Activated naive CD8-positive, alpha-beta T cell treated with anti-CD3 and anti-CD28 coated beads, Interleukin-2, amount 50 U/mL, for 16 hours (primary cell): ENCODE measurements at regions not wholly inside any gene's neighbourhood (a gene's known extent, or its start where the extent isn't known, plus 50 kb on each side); places are given as distances from the start of the nearest gene placed in this dataset.
"Not testable (repeated sequence)": the region's sequence is repeated elsewhere in the genome, so short reads cannot be mapped to it uniquely, and the experiment has no call there.

ENCODE experiments used
- DNase-seq: peaks from one replicate; pipeline ENCODE4 v3.0.0-alpha.2; 2020; ENCODE audit warnings: low read depth, low spot score

GRCh38 chr5:174586163-174586562 lies 138.2 kb upstream of the MSX2 start:
- not testable (repeated sequence) for DNase-seq

GRCh38 chr5:174589011-174589410 lies 135.4 kb upstream of the MSX2 start:
- no peak for DNase-seq

- DNase-seq: no peak
Observed at GRCh38 chr5:174589599-174589998, 134.8 kb upstream of the MSX2 start.

- DNase-seq: no peak
Observed at GRCh38 chr5:174590820-174591219, 133.6 kb upstream of the MSX2 start.

- no peak for DNase-seq
Observed at GRCh38 chr5:174596429-174596828, 128.0 kb upstream of the MSX2 start.

GRCh38 chr5:174599992-174600391 lies 124.4 kb upstream of the MSX2 start:
- no peak for DNase-seq

GRCh38 chr5:174601946-174602345 lies 122.4 kb upstream of the MSX2 start:
- no peak for DNase-seq

GRCh38 chr5:174606153-174606552 lies 118.2 kb upstream of the MSX2 start:
- DNase-seq: no peak

GRCh38 chr5:174606646-174607045 lies 117.7 kb upstream of the MSX2 start:
- DNase-seq: no peak

- no peak for DNase-seq
Observed at GRCh38 chr5:174607205-174607604, 117.2 kb upstream of the MSX2 start.

GRCh38 chr5:174607916-174608315 lies 116.5 kb upstream of the MSX2 start:
- no peak for DNase-seq

- no peak for DNase-seq
Observed at GRCh38 chr5:174608631-174609097, 115.7 kb upstream of the MSX2 start.

- DNase-seq: no peak
Observed at GRCh38 chr5:174609116-174609515, 115.3 kb upstream of the MSX2 start.

GRCh38 chr5:174610968-174611367 lies 113.4 kb upstream of the MSX2 start:
- no peak for DNase-seq

- no peak for DNase-seq
Observed at GRCh38 chr5:174612686-174613085, 111.7 kb upstream of the MSX2 start.

- DNase-seq: no peak
Observed at GRCh38 chr5:174614500-174615135, 109.8 kb upstream of the MSX2 start.

GRCh38 chr5:174616036-174616435 lies 108.3 kb upstream of the MSX2 start:
- no peak for DNase-seq

- DNase-seq: no peak
Observed at GRCh38 chr5:174617285-174617684, 107.1 kb upstream of the MSX2 start.

GRCh38 chr5:174617910-174618309 lies 106.5 kb upstream of the MSX2 start:
- DNase-seq: no peak

GRCh38 chr5:174618589-174618988 lies 105.8 kb upstream of the MSX2 start:
- DNase-seq: no peak

- no peak for DNase-seq
Observed at GRCh38 chr5:174622067-174622466, 102.3 kb upstream of the MSX2 start.

GRCh38 chr5:174623018-174623417 lies 101.4 kb upstream of the MSX2 start:
- DNase-seq: no peak

- no peak for DNase-seq
Observed at GRCh38 chr5:174623433-174624019, 100.9 kb upstream of the MSX2 start.
